Right atrium auricular region (tissue), 2 donors: ENCODE measurements at regions not wholly inside any gene's neighbourhood (a gene's known extent, or its start where the extent isn't known, plus 50 kb on each side); places are given as distances from the start of the nearest gene placed in this dataset.

ENCODE experiments used
- DNase-seq: peaks from one replicate; pipeline ENCODE4 v3.0.0-alpha.2; 2019; ENCODE audit warnings: low spot score
- H3K27ac ChIP-seq, 2 donors: fragments of 200-600 bp; sonication (generic); 1 replicate in 1 of 2; 2 replicates in 1 of 2; pipeline ENCODE4 v1.5.1; 2016 to 2019
- H3K27me3 ChIP-seq, 2 donors: fragments of 200-600 bp; sonication (generic); one replicate each; pipeline versions ENCODE4 v1.5.1 to v1.6.0; 2017 to 2019
- H3K36me3 ChIP-seq: fragments of 200-600 bp; sonication (generic); one replicate; pipeline ENCODE4 v1.5.1; 2016
- H3K4me1 ChIP-seq, 2 donors: fragments of 200-600 bp; sonication (generic); one replicate each; pipeline versions ENCODE4 v1.5.1 to v1.6.0; 2017 to 2019
- H3K4me3 ChIP-seq, 2 donors: fragments of 200-600 bp; sonication (generic); 1 replicate in 1 of 2; 2 replicates in 1 of 2; pipeline ENCODE4 v1.5.1; 2017 to 2019; ENCODE audit warnings: mild to moderate bottlenecking in 1 of 2, moderate library complexity in 1 of 2
- H3K9me3 ChIP-seq, 2 donors: fragments of 200-600 bp; sonication (generic); one replicate each; pipeline ENCODE4 v1.5.1; 2019
- CTCF ChIP-seq, 2 donors: fragments of 200-600 bp; sonication (generic); IDR thresholded peaks; one replicate each; pipeline ENCODE4 v1.5.1; 2019; ENCODE audit warnings: antibody characterized with exemption in 2 of 2

DNA sequence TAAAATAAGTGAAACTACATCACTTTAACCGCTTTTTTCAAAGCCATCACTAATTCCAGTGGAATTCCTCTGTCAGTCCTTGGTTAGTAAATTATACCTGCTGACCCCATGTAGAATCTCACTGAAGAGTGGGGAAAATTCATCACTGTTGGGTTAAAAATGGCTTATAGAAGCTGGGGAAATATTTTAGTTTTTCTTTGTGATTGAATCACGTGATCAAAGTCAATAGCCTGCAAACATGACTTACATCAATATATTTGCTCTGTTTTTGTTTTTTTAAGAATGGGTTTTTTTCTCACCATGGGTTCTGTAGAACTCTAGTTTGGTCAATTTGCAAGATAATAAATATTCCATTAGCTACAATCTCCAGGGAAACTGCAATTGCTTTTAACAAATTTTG is 445.2 kb upstream of the FAM47C start:
- Histone ChIP-seq H3K27ac (no peak overlapping the region), H3K4me1 (no peaks in the 10 kb centered on the region), H3K36me3 (no peaks in the 10 kb centered on the region), H3K27me3 (no peaks in the 10 kb centered on the region), H3K4me3 (no peak overlapping the region), H3K9me3 (no peaks in the 10 kb centered on the region)
- TF ChIP-seq CTCF (IDR thresholded peaks at IDR 0.05) = no peak
- no peak for DNase-seq

DNA sequence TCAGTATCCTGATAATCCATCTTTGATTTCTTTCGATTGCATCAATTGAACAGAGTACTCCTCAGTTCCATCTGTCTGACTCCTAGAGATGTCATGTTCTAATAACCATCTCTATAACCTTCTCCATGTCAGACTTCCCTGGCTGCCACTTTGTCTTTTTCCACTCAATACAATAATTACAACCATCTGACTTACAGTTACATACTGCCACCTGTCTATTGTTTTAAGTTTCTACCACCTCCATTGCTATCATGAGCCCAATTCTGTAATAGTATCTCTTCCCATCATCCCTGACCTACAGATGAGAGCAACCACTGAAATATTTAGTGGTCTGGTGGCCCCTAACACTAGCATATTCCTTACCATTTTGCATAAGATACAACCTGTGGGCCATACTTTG is 439.2 kb upstream of the FAM47C start:
- Histone ChIP-seq H3K36me3 (no peaks in the 10 kb centered on the region), H3K4me1 (no peaks in the 10 kb centered on the region), H3K9me3 (no peaks in the 10 kb centered on the region), H3K27me3 (no peaks in the 10 kb centered on the region), H3K4me3 (no peak overlapping the region), H3K27ac (no peak overlapping the region)
- no peak for TF ChIP-seq CTCF (IDR thresholded peaks at IDR 0.05)
- DNase-seq = no peak

GRCh38 chrX:36573720-36574119 is 434.4 kb upstream of the FAM47C start:
- Histone ChIP-seq H3K27me3 (no peaks in the 10 kb centered on the region), H3K27ac (no peak overlapping the region), H3K4me1 (no peaks in the 10 kb centered on the region), H3K4me3 (no peak overlapping the region), H3K36me3 (no peaks in the 10 kb centered on the region), H3K9me3 (no peaks in the 10 kb centered on the region)
- DNase-seq = no peak
- TF ChIP-seq CTCF (IDR thresholded peaks at IDR 0.05) = no peak

DNA sequence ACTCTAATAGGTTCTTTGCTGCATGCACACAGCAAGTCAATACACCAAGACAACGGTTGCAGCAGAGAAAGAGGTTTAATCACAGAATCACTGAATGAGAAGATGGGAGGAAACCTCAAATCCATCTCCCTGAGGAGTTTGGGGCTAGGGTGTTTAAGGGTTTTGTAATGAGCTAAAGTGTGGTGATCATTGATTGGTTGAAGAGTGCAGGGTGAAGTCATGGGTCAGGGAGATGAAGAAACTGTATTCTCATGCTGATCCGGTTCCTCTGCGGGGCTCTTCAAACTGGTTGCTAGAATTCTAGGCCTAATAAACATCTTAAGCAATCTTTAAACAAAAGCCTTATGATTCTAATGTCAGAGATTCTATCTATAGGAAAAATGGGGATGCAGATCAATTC is 432.5 kb upstream of the FAM47C start:
- Histone ChIP-seq H3K36me3 (no peaks in the 10 kb centered on the region), H3K9me3 (no peaks in the 10 kb centered on the region), H3K27ac (no peak overlapping the region), H3K4me1 (no peaks in the 10 kb centered on the region), H3K27me3 (no peaks in the 10 kb centered on the region), H3K4me3 (no peak overlapping the region)
- DNase-seq = no peak
- no peak for TF ChIP-seq CTCF (IDR thresholded peaks at IDR 0.05)

DNA sequence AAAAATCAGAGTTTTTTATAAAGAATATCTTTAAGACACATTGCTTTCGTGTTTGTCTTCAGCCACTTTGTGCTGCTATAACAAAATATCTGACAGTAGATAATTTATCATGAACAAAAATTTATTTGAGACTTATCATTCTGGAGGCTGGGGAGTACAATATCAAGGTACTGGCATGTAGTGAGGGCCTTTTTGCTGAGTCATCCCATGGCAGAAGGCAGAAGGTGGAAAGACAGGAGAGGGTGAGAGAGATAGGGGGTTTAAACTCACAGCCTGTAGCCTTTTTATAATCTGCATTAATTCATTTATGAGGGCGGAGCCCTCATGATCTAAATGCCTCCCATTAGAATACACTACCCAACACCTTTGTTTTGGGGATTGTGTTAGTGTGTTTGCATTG is 431.2 kb upstream of the FAM47C start:
- no peaks in the 10 kb centered on the region for H3K9me3 ChIP-seq
- no peak overlapping the region for H3K4me3 ChIP-seq
- no peaks in the 10 kb centered on the region for H3K27me3 ChIP-seq
- no peaks in the 10 kb centered on the region for H3K4me1 ChIP-seq
- H3K36me3 ChIP-seq = no peaks in the 10 kb centered on the region
- no peak for TF ChIP-seq CTCF (IDR thresholded peaks at IDR 0.05)
- DNase-seq = no peak
- no peak overlapping the region for H3K27ac ChIP-seq

DNA sequence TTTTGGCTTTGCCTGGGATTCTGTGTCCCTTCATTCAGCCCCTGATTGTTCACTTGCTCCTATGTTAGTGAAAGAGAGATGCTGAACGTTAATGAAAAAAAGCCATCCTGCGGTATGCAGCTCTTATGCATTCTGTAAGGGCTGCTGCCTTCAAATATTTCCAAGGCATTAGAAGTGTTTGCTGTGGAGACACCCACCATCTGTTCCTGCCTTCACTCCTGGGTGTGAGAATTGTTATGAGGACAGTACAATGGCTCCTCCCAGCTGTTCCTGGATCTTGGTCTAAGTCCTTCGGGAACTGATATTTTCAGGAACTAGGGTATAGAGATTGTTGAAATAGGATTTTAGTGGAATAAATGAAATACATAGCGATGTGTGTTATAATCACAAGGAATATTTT is 427.1 kb upstream of the FAM47C start:
- Histone ChIP-seq H3K9me3 (no peaks in the 10 kb centered on the region), H3K27me3 (no peaks in the 10 kb centered on the region), H3K4me3 (no peak overlapping the region), H3K27ac (no peak overlapping the region), H3K36me3 (no peaks in the 10 kb centered on the region), H3K4me1 (no peaks in the 10 kb centered on the region)
- no peak for DNase-seq
- TF ChIP-seq CTCF (IDR thresholded peaks at IDR 0.05) = no peak
